GM18505 (cell line): ENCODE measurements at regions not wholly inside any gene's neighbourhood (a gene's known extent, or its start where the extent isn't known, plus 50 kb on each side); places are given as distances from the start of the nearest gene placed in this dataset.

ENCODE experiments used
- ATAC-seq: cut with Tn5 transposase; IDR thresholded peaks from one replicate; pipeline ENCODE4 v1.9.1; 2021; ENCODE audit not compliant: unreplicated experiment
- POLR2A ChIP-seq: IDR thresholded peaks from 4 replicates; pipeline ENCODE4 v1.6.1; 2011; ENCODE audit warnings: borderline replicate concordance; ENCODE audit not compliant: insufficient read depth, insufficient read length; ENCODE audit errors: extremely low read depth

- TF ChIP-seq POLR2A, result no peak
- ATAC-seq, result no peak
Measured at GRCh38 chr11:115778928-115779650, 274.9 kb upstream of the CADM1 start.

- no peak for TF ChIP-seq POLR2A
- no peak for ATAC-seq
Measured at GRCh38 chr11:115776916-115777315, 272.7 kb upstream of the CADM1 start.

- ATAC-seq, result no peak
- TF ChIP-seq POLR2A, result no peak
Measured at GRCh38 chr11:115775846-115776245, 271.6 kb upstream of the CADM1 start.

DNA sequence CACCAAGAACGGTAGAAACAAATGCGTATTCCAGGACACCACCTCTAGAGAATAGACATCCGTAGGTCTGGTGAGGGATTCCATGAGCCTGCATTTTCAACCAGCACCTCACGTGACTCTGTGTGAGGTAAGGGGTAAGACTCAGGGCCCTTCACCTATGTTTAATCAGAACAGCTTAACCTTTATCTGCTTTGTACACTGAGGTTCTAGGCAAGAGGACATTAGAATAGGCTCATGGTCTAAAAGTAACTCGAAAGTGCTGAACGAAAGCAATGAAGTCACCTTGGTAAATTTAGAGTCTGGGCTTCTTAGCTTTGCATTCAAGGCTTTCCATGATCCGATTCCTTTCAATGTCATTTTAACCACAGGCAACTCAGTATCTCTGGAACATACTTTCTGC, 270.5 kb upstream of the CADM1 start:
- ATAC-seq, result no peak
- TF ChIP-seq POLR2A, result no peak

- no peak for TF ChIP-seq POLR2A
- no peak for ATAC-seq
Measured at GRCh38 chr11:115769891-115770290, 265.7 kb upstream of the CADM1 start.

GRCh38 chr11:115767883-115768282, 263.7 kb upstream of the CADM1 start:
- no peak for ATAC-seq
- no peak for TF ChIP-seq POLR2A

DNA sequence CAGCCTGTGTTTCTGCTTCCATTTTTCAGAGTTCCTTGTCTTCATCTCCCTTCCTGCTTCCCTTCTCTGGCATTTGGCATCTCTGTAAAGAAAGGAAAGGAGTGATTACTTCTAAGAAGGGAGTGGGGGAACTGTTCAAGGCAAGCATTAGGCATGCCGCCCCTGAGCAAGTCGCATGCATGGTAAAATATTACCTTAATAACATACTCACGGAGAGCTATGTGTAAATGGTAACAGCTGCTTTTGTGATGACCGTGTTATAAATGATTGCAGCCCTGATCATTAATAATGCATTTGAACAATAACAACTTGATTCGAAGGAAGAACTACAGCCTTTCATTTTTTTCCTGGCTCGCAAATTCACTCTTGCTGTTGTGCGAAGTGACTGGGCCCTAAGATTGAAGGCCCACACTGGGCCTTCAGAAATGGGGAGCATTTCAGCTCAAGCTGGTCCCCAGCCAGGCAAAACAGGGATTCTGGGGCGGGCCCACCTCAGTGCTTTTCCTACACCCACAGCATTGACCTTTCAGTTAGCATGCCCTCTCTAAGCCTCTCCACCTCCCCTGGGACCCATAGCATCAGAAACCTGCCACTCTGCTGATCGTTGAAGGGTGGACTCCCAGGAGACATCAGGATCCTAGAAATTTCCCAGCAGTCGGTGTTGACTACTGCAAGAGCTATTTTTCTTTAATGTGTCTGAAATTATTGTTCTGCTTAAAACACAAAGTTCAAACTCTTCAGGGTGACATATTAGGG, 263.0 kb upstream of the CADM1 start:
- no peak for TF ChIP-seq POLR2A
- no peak for ATAC-seq

GRCh38 chr11:115766561-115766960, 262.3 kb upstream of the CADM1 start:
- TF ChIP-seq POLR2A, result no peak

DNA sequence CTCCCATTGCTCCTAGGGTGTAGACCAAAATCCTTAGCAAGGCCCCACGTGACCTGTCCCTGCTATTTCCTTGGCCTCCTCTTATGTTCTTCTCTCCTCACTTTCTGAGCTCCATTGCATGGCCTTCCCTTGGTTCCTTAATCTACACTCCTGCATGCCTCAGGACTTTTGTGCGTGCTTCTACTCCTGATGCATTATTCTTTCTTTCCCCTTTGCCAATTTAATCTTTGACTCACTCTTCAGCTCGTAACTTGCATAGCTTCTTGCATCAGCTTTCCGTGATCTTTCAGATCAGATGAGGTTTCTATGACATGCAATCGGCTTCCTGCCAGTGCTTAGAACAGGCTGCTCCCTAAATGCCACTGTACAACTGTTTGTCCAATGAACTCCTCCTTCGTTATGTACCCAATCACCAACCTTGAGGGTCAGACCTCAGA, 261.6 kb upstream of the CADM1 start:
- no peak for TF ChIP-seq POLR2A
- ATAC-seq, result no peak

More at GRCh38 chr11:115766561-115766960, 262.3 kb upstream of the CADM1 start:
- ATAC-seq, result no peak

DNA sequence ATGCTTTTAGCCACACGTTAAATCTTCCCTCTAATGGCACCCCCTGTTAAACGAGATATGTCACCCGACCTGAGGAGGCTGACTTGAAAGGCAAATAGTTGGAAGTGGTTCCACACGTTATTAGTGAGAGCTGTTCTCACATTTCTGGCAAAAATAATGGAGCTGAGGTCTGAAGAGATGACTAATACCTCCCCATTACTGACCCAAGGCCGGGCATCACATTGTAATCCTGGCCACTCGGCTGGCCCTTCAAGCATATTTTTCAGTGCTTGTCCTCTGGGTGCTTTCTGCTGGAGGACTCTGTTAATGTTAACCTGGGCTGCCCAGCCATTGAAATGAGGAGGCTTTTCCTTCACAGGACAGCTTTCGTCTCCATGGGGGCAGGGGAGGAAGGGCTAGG, 260.0 kb upstream of the CADM1 start:
- TF ChIP-seq POLR2A, result no peak
- no peak for ATAC-seq

GRCh38 chr11:115761817-115762216, 257.6 kb upstream of the CADM1 start:
- ATAC-seq, result no peak
- TF ChIP-seq POLR2A, result no peak

GRCh38 chr11:115761348-115761747, 257.1 kb upstream of the CADM1 start:
- no peak for ATAC-seq
- no peak for TF ChIP-seq POLR2A

GRCh38 chr11:115760461-115761320, 256.5 kb upstream of the CADM1 start:
- TF ChIP-seq POLR2A, result no peak
- no peak for ATAC-seq
